Kidney (tissue), 13 donors: ENCODE measurements at regions not wholly inside any gene's neighbourhood (a gene's known extent, or its start where the extent isn't known, plus 50 kb on each side); places are given as distances from the start of the nearest gene placed in this dataset.

ENCODE experiments used
- DNase-seq, 5 donors: peaks; one replicate each; pipeline ENCODE4 v3.0.0-alpha.2; 2013 to 2020
- FAIRE-seq: peaks from 2 replicates; lab custom pipeline; 2012; peaks lifted over from hg19 to GRCh38; lab: Jason Lieb, UNC
- H3K27ac ChIP-seq, 2 donors: one replicate each; pipeline ENCODE4 v1.7.0; 2013; ENCODE audit warnings: low read depth in 2 of 2, low read length in 2 of 2, inconsistent platforms in 1 of 2
- H3K27me3 ChIP-seq: one replicate; pipeline ENCODE4 v1.7.1; 2013; ENCODE audit warnings: low read length, inconsistent platforms; ENCODE audit not compliant: control insufficient read depth, insufficient read depth
- H3K36me3 ChIP-seq, 3 donors: one replicate each; pipeline versions ENCODE4 v1.7.0 to v1.7.1; 2013; ENCODE audit warnings: low read length in 3 of 3, control low read depth in 1 of 3, inconsistent platforms in 1 of 3; ENCODE audit not compliant: insufficient read depth in 3 of 3, control insufficient read depth in 2 of 3
- H3K4me1 ChIP-seq, 3 donors: one replicate each; pipeline versions ENCODE4 v1.7.0 to v1.7.1; 2013; ENCODE audit warnings: low read length in 3 of 3, inconsistent platforms in 1 of 3, low read depth in 1 of 3; ENCODE audit not compliant: control insufficient read depth in 2 of 3, insufficient read depth in 2 of 3
- H3K4me3 ChIP-seq, 3 donors: one replicate each; pipeline versions ENCODE4 v1.7.0 to v1.8.1; 2013; ENCODE audit warnings: low read length in 3 of 3, control low read depth in 1 of 3, inconsistent platforms in 1 of 3
- H3K9ac ChIP-seq, 3 donors: one replicate each; pipeline versions ENCODE4 v1.7.0 to v1.7.1; 2013; ENCODE audit warnings: low read length in 3 of 3, control low read depth in 1 of 3, inconsistent platforms in 1 of 3
- H3K9me3 ChIP-seq, 3 donors: one replicate each; pipeline versions ENCODE4 v1.7.0 to v1.7.1; 2013; ENCODE audit warnings: low read length in 3 of 3, control low read depth in 1 of 3, inconsistent platforms in 1 of 3; ENCODE audit not compliant: control insufficient read depth in 2 of 3, insufficient read depth in 1 of 3
- intact Hi-C: fragments of 100-400 bp; cut with DNase I; formaldehyde crosslinking; loops from one replicate; pipeline ENCODE4 v1.11.1; 2022
- TF ChIP-seq, protein P1 (sequence below): IDR thresholded peaks from 3 replicates; pipeline ENCODE4 v1.5.1; 2012; ENCODE audit warnings: mild to moderate bottlenecking, moderate library complexity, borderline replicate concordance; ENCODE audit not compliant: insufficient read depth; ENCODE audit errors: extremely low read depth
- donor health status: control.
- donor health status: control.
- donor health status: control.
- donor health status: control.
- donor health status: control.
- donor health status: DM: yes; HTN: yes; CAD: no.
- donor health status: Normal renal cell carcinoma (clear cell type).

DNA sequence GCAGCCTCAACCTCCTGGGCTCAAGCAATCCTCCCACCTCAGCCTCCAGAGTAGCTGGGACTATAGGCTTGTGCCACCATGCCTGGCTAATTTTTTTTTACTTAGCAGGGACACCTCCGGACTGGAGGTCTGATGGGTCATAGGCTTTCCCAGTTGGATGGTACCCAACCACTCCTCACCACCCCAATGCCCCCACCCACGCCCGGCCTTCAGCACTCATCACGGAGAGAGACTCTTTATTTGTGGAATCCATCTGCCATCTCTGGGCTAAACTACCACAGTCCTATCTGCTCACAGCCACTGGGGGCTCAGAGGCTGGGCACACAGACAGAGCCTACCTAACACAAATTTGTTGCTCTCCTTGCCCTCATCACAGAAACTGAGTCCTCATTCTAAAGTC lies 58.3 kb upstream of the STXBP1 start:
- TF ChIP-seq, protein P1, sequence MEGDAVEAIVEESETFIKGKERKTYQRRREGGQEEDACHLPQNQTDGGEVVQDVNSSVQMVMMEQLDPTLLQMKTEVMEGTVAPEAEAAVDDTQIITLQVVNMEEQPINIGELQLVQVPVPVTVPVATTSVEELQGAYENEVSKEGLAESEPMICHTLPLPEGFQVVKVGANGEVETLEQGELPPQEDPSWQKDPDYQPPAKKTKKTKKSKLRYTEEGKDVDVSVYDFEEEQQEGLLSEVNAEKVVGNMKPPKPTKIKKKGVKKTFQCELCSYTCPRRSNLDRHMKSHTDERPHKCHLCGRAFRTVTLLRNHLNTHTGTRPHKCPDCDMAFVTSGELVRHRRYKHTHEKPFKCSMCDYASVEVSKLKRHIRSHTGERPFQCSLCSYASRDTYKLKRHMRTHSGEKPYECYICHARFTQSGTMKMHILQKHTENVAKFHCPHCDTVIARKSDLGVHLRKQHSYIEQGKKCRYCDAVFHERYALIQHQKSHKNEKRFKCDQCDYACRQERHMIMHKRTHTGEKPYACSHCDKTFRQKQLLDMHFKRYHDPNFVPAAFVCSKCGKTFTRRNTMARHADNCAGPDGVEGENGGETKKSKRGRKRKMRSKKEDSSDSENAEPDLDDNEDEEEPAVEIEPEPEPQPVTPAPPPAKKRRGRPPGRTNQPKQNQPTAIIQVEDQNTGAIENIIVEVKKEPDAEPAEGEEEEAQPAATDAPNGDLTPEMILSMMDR = no peak
- H3K4me1 ChIP-seq = peaks cover 4 to 53% (median 41%) of the 10 kb centered on the region in 3 donors
- intact Hi-C loops = no loop called here
- H3K9me3 ChIP-seq = no peaks in the 10 kb centered on the region
- no peak overlapping the region for H3K4me3 ChIP-seq
- no peaks in the 10 kb centered on the region for H3K36me3 ChIP-seq
- H3K9ac ChIP-seq = no peak overlapping the region
- H3K27ac ChIP-seq = no peak overlapping the region
- no peaks in the 10 kb centered on the region for H3K27me3 ChIP-seq
- no peak for DNase-seq
- no peak for FAIRE-seq

DNA sequence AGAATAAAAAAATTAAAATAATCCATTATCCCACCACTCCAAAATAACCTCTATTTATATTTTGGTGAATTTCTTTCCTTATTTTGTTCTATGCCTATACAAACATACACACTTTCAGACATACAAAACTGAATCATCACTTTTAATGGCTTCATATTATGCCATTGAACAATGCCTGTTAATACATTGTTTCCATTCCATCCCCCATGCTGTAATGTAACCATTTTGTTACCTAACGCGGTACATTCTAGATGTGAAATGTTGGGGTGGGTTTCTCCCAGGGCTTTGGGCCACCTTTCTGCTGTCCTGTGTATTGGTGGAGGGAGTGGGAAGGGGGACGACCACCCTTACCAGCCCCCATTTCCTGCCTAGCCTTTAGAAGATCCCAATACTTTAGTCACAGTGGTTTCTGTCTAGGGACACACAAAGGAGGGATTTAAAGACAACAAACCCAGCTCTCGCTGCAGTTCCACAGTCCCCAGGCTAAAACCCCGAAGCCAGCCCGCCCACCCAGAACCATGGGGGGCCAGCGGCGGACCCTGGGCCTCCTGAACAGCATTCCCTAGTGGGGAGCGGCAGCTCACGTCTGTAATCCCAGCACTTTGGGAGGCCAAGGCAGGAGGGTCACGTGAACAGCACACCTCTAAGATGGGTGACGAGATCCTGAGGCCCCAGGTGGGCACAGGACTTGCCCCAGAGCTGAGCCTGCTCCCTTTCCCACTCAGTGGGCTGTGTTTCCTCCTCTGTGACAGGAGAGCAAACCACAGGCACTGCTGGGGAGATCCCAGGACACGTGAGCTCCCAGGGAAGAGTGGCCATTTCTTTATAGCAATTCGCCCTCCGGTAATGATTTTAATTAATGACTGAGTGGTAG lies 56.9 kb upstream of the STXBP1 start:
- Histone ChIP-seq H3K36me3 (peaks cover 0 to under 1% (median 0%) of the 10 kb centered on the region in 3 donors), H3K9me3 (no peaks in the 10 kb centered on the region), H3K27ac (peak overlapping the region; percentile 89 to 93), H3K4me3 (no peak overlapping the region), H3K9ac (peak overlapping the region in 2 of 3 donors; percentile 22 to 60), H3K4me1 (peaks cover 4 to 43% (median 38%) of the 10 kb centered on the region in 3 donors), H3K27me3 (no peaks in the 10 kb centered on the region)
- TF ChIP-seq, protein P1 = no peak
- intact Hi-C loops = no loop called here
- FAIRE-seq = no peak
- peak in 1 of 5 donors; percentile 73 for DNase-seq

- intact Hi-C loops = no loop called here
- peak overlapping the region; percentile 89 to 93 for H3K27ac ChIP-seq
- peak overlapping the region in 2 of 3 donors; percentile 22 to 60 for H3K9ac ChIP-seq
- TF ChIP-seq, protein P1 = no peak
- H3K4me1 ChIP-seq = peaks cover 4 to 44% (median 31%) of the 10 kb centered on the region in 3 donors
- DNase-seq (peak; percentile 53 to 95 (median 69)), FAIRE-seq (no peak)
- no peaks in the 10 kb centered on the region for H3K27me3 ChIP-seq
- peak overlapping the region in 1 of 3 donors; percentile 2 for H3K4me3 ChIP-seq
- H3K9me3 ChIP-seq = no peaks in the 10 kb centered on the region
- H3K36me3 ChIP-seq = peaks cover 0 to 8% (median 0%) of the 10 kb centered on the region in 3 donors
Measured at GRCh38 chr9:127555840-127556820, 55.9 kb upstream of the STXBP1 start.
